Keratinocyte (primary cell): ENCODE measurements at regions not wholly inside any gene's neighbourhood (a gene's known extent, or its start where the extent isn't known, plus 50 kb on each side); places are given as distances from the start of the nearest gene placed in this dataset.

ENCODE experiments used
- EZH2 ChIP-seq: IDR thresholded peaks from one replicate; pipeline ENCODE4 v1.6.1; 2012; ENCODE audit warnings: inconsistent platforms, mild to moderate bottlenecking, low read length, moderate library complexity
- TF ChIP-seq, protein P1 (sequence below), 3 experiments: IDR thresholded peaks in 1 of 3; conservative IDR thresholded peaks in 1 of 3; optimal IDR thresholded peaks in 1 of 3; 2 replicates in 2 of 3; 3 replicates in 1 of 3; pipeline versions ENCODE3 to v1.5.1; 2011; ENCODE audit warnings: low read length in 3 of 3, mild to moderate bottlenecking in 3 of 3, moderate library complexity in 2 of 3, control low read depth in 1 of 3, inconsistent platforms in 1 of 3; ENCODE audit not compliant: insufficient read depth in 2 of 3; ENCODE audit errors: extremely low read depth in 1 of 3

DNA sequence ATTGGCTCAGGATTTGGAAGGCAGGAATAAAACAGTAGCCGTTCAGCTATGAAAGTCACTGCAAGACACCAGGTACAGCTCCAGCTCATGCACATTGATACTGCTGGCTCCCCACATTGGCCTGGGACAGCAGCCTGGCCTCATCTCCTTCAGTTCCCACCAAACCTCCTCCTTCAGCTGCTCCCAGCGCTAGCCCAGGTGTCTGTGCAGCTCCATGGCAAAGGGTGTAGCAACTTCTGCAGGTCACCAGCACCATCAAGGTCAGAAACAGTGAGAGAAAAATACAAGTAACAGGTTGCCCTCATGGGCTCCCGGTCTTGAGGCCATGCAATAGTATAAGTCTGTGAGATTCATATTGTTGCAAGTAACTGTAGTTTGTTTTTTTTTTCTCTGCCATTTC, 216.7 kb upstream of the CTAGE1 start:
- TF ChIP-seq, protein P1, sequence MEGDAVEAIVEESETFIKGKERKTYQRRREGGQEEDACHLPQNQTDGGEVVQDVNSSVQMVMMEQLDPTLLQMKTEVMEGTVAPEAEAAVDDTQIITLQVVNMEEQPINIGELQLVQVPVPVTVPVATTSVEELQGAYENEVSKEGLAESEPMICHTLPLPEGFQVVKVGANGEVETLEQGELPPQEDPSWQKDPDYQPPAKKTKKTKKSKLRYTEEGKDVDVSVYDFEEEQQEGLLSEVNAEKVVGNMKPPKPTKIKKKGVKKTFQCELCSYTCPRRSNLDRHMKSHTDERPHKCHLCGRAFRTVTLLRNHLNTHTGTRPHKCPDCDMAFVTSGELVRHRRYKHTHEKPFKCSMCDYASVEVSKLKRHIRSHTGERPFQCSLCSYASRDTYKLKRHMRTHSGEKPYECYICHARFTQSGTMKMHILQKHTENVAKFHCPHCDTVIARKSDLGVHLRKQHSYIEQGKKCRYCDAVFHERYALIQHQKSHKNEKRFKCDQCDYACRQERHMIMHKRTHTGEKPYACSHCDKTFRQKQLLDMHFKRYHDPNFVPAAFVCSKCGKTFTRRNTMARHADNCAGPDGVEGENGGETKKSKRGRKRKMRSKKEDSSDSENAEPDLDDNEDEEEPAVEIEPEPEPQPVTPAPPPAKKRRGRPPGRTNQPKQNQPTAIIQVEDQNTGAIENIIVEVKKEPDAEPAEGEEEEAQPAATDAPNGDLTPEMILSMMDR (optimal IDR thresholded peaks at IDR 0.05 in 1 of 3, IDR thresholded peaks at IDR 0.05 in 1 of 3, conservative IDR thresholded peaks at IDR 0.05 in 1 of 3; ENCODE audit: extremely low read depth in 1 of 3, insufficient read depth in 2 of 3, low read length in 3 of 3) = no peak
- no peak for TF ChIP-seq EZH2
